ENCODE measurements at regions not wholly inside any gene's neighbourhood (a gene's known extent, or its start where the extent isn't known, plus 50 kb on each side); places are given as distances from the start of the nearest gene placed in this dataset.

DNA sequence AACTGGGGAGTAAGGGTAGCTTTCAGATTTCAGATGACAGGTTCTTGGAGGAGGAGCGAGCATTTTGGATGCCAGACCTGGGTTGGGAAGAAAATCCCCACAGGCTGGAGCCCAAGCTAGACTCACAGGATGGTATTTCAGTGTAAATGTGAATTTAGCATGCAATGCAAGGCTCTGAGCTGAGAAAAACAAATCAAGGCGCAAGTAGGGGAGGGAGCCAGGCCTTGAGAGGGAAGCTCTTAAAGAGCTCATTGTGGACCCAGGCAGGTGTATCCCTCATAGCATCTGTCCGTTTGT, 386.1 kb downstream of the MATN1 start:
- no peak for TF ChIP-seq MAFK (IDR thresholded peaks at IDR 0.05; ENCODE audit: partially characterized antibody)
- TF ChIP-seq, protein P1, sequence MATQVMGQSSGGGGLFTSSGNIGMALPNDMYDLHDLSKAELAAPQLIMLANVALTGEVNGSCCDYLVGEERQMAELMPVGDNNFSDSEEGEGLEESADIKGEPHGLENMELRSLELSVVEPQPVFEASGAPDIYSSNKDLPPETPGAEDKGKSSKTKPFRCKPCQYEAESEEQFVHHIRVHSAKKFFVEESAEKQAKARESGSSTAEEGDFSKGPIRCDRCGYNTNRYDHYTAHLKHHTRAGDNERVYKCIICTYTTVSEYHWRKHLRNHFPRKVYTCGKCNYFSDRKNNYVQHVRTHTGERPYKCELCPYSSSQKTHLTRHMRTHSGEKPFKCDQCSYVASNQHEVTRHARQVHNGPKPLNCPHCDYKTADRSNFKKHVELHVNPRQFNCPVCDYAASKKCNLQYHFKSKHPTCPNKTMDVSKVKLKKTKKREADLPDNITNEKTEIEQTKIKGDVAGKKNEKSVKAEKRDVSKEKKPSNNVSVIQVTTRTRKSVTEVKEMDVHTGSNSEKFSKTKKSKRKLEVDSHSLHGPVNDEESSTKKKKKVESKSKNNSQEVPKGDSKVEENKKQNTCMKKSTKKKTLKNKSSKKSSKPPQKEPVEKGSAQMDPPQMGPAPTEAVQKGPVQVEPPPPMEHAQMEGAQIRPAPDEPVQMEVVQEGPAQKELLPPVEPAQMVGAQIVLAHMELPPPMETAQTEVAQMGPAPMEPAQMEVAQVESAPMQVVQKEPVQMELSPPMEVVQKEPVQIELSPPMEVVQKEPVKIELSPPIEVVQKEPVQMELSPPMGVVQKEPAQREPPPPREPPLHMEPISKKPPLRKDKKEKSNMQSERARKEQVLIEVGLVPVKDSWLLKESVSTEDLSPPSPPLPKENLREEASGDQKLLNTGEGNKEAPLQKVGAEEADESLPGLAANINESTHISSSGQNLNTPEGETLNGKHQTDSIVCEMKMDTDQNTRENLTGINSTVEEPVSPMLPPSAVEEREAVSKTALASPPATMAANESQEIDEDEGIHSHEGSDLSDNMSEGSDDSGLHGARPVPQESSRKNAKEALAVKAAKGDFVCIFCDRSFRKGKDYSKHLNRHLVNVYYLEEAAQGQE (IDR thresholded peaks at IDR 0.05) = no peak
- no peak for TF ChIP-seq ESRRA (IDR thresholded peaks at IDR 0.05; ENCODE audit: borderline replicate concordance, low read length)
- TF ChIP-seq MAZ (IDR thresholded peaks at IDR 0.05; ENCODE audit: borderline replicate concordance, low read depth, low read length) = no peak
- TF ChIP-seq EHF (CRISPR knock-in tag; IDR thresholded peaks at IDR 0.05) = no peak
- no peak for TF ChIP-seq KDM5A (IDR thresholded peaks at IDR 0.05)
- no peak for TF ChIP-seq NFE2L2 (conservative IDR thresholded peaks at IDR 0.05; ENCODE audit: low read length)
- TF ChIP-seq ZSCAN20 (CRISPR knock-in tag; IDR thresholded peaks at IDR 0.05) = no peak
- no peak for TF ChIP-seq ZFP36 (IDR thresholded peaks at IDR 0.05; ENCODE audit: borderline replicate concordance, partially characterized antibody)
- no peak for TF ChIP-seq NPAS2 (CRISPR knock-in tag; IDR thresholded peaks at IDR 0.05; ENCODE audit: borderline replicate concordance)
- TF ChIP-seq CEBPB (IDR thresholded peaks at IDR 0.05) = no peak
- TF ChIP-seq PHF8 (IDR thresholded peaks at IDR 0.05; ENCODE audit: borderline replicate concordance, low read depth) = no peak
- no peak for TF ChIP-seq JUNB (IDR thresholded peaks at IDR 0.05)
- TF ChIP-seq RCOR1 (IDR thresholded peaks at IDR 0.05; ENCODE audit: low read depth, low read length) = no peak
- TF ChIP-seq BCL3 (IDR thresholded peaks at IDR 0.05) = no peak
- no peak for TF ChIP-seq RFX5 (IDR thresholded peaks at IDR 0.05)
- TF ChIP-seq EHMT2 (IDR thresholded peaks at IDR 0.05; ENCODE audit: low read depth) = no peak
- no peak for DNase-seq (ENCODE audit: low read depth in 1 of 2, low spot score in 1 of 2)
- POLR2A ChIA-PET = no interaction called here
- no peaks in the 10 kb centered on the region for H3K4me1 ChIP-seq
- ATAC-seq = no peak
- no peaks in the 10 kb centered on the region for H3K9me3 ChIP-seq
- no peak overlapping the region for H3K4me3 ChIP-seq
- CTCF ChIA-PET = no interaction called here
- FAIRE-seq = no peak
- 36% methylated on average over 3 of the region's 3 CpGs for WGBS (ENCODE audit: missing lambda C conversion rate)
- no peak overlapping the region for H3K4me2 ChIP-seq
- no peak overlapping the region for H3K27ac ChIP-seq

DNA sequence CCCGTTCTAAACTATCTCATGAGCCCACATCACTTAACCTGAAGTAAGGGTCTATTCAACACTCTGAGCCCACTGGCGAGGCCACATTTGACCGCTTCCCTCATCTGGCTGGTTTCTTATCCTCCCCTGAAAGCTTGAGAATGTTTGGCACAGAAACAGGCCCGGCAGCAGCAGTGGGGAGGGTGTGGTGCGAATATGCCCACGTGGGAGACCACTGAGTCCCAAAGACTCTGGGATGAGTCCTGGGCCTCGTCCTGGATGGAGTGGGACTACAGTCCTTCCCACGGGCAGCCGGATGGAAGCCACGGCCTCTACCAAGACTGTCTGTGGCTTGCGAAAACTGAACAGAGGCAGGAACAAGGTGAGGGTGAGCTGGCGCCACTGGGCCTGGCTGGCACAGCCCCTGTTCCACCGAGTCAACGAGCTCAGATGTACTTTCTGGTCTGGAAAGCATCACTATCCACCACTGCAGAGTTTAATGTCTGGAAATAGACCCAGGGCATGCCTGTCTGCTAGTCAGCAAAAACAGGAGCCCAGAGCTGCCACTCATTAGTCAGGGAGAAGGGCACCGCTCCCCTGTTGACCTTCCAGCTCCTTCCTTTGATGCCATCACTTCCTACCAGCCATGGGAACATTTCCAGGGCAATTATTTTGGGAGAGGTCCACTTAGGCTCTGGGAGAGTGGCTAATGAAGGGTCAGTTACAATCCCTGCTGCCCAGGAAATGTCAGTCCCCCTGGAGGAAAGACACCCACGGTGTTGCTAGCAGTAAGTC, 386.6 kb downstream of the MATN1 start:
- DNase-seq (ENCODE audit: low read depth in 1 of 2, low spot score in 1 of 2) = no peak
- POLR2A ChIA-PET = no interaction called here
- 30% methylated on average over 7 of the region's 16 CpGs for WGBS (ENCODE audit: missing lambda C conversion rate)
- Histone ChIP-seq H3K27ac (no peak overlapping the region), H3K4me3 (no peak overlapping the region), H3K4me1 (no peaks in the 10 kb centered on the region), H3K4me2 (no peak overlapping the region), H3K9me3 (no peaks in the 10 kb centered on the region)
- no peak for TF ChIP-seq CEBPB (IDR thresholded peaks at IDR 0.05)
- CTCF ChIA-PET = interaction anchor here (2.0 kb wide), 1 partner anchor 9 kb away, joined by 6 read pairs; no protein-coding TSS in a partner anchor
- FAIRE-seq = no peak
- no peak for ATAC-seq

GRCh38 chr1:30335997-30336390, 387.4 kb downstream of the MATN1 start:
- H3K9me3 ChIP-seq = no peaks in the 10 kb centered on the region
- ATAC-seq (no peak), FAIRE-seq (no peak), DNase-seq (ENCODE audit: low read depth in 1 of 2, low spot score in 1 of 2) (no peak)
- 68% methylated on average over 2 of the region's 2 CpGs for WGBS (ENCODE audit: missing lambda C conversion rate)
- H3K4me3 ChIP-seq = no peak overlapping the region
- H3K4me1 ChIP-seq = no peaks in the 10 kb centered on the region
- H3K27ac ChIP-seq = no peak overlapping the region
- no peak for TF ChIP-seq CHD4 (IDR thresholded peaks at IDR 0.05; ENCODE audit: borderline replicate concordance)
- TF ChIP-seq, protein P2, sequence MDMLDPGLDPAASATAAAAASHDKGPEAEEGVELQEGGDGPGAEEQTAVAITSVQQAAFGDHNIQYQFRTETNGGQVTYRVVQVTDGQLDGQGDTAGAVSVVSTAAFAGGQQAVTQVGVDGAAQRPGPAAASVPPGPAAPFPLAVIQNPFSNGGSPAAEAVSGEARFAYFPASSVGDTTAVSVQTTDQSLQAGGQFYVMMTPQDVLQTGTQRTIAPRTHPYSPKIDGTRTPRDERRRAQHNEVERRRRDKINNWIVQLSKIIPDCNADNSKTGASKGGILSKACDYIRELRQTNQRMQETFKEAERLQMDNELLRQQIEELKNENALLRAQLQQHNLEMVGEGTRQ (IDR thresholded peaks at IDR 0.05) = no peak
- TF ChIP-seq HES2 (IDR thresholded peaks at IDR 0.05) = no peak
- TF ChIP-seq EHMT2 (IDR thresholded peaks at IDR 0.05; ENCODE audit: low read depth) = no peak
- TF ChIP-seq, protein P3, sequence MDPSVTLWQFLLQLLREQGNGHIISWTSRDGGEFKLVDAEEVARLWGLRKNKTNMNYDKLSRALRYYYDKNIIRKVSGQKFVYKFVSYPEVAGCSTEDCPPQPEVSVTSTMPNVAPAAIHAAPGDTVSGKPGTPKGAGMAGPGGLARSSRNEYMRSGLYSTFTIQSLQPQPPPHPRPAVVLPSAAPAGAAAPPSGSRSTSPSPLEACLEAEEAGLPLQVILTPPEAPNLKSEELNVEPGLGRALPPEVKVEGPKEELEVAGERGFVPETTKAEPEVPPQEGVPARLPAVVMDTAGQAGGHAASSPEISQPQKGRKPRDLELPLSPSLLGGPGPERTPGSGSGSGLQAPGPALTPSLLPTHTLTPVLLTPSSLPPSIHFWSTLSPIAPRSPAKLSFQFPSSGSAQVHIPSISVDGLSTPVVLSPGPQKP (IDR thresholded peaks at IDR 0.05; ENCODE audit: low read depth, low read length) = no peak
- TF ChIP-seq, protein P4, sequence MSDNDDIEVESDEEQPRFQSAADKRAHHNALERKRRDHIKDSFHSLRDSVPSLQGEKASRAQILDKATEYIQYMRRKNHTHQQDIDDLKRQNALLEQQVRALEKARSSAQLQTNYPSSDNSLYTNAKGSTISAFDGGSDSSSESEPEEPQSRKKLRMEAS (IDR thresholded peaks at IDR 0.05) = no peak
- ChIA-PET CTCF (interaction anchor here (2.0 kb wide), 1 partner anchor 10 kb away, joined by 6 read pairs; no protein-coding TSS in a partner anchor), POLR2A (no interaction called here)
- no peak overlapping the region for H3K4me2 ChIP-seq
